PC-3 (cell line): ENCODE measurements at regions not wholly inside any gene's neighbourhood (a gene's known extent, or its start where the extent isn't known, plus 50 kb on each side); places are given as distances from the start of the nearest gene placed in this dataset.

ENCODE experiments used
- ATAC-seq: fragments of 200-7000 bp; cut with Tn5 transposase; 2 replicates; pipeline ENCODE4 v1.9.1; 2020; ENCODE audit warnings: mild to moderate bottlenecking, moderate library complexity
- BruUV-seq: library from RNA; stranded (reverse); fragments of 400-500 nt; replicated peaks from 2 replicates; lab custom pipeline; 2021; lab: Mats Ljungman, UMichigan
- CTCF ChIA-PET: fragments of 300-600 bp; sonication (Branson Sonifier 250); formaldehyde crosslinking; loops from one replicate; lab custom pipeline; 2022; ENCODE audit warnings: antibody characterized with exemption; lab: Charles Lee
- POLR2A ChIA-PET: fragments of 300-600 bp; sonication (Branson Sonifier 250); formaldehyde crosslinking; loops from one replicate; lab custom pipeline; 2022; ENCODE audit warnings: antibody characterized with exemption; ENCODE audit not compliant: unreplicated experiment; lab: Charles Lee
- DNase-seq: peaks from one replicate; pipeline ENCODE4 v3.0.0-alpha.2; 2015
- H2AFZ ChIP-seq: fragments of 300-600 bp; sonication (generic); 2 replicates; pipeline ENCODE4 v1.6.0; 2016; ENCODE audit warnings: antibody characterized with exemption, low read length
- H3F3A ChIP-seq: fragments of 300-600 bp; sonication (generic); one replicate; pipeline ENCODE4 v1.6.0; 2017; ENCODE audit warnings: antibody characterized with exemption, low read length, control low read depth, mild to moderate bottlenecking; ENCODE audit not compliant: unreplicated experiment
- H3K27ac ChIP-seq: fragments of 300-600 bp; sonication (generic); 2 replicates; pipeline ENCODE4 v1.5.1; 2016; ENCODE audit warnings: mild to moderate bottlenecking, low read length
- H3K27me3 ChIP-seq: fragments of 300-600 bp; sonication (generic); 2 replicates; pipeline ENCODE4 v1.6.1; 2016; ENCODE audit warnings: low read length, mixed read lengths
- H3K36me3 ChIP-seq: fragments of 300-600 bp; sonication (generic); 2 replicates; pipeline ENCODE4 v1.6.1; 2016; ENCODE audit warnings: low read depth, mixed run types, low read length, mixed read lengths
- H3K4me1 ChIP-seq: fragments of 300-600 bp; sonication (generic); 2 replicates; pipeline ENCODE4 v1.5.1; 2016; ENCODE audit warnings: low read length; ENCODE audit not compliant: insufficient read depth
- H3K4me2 ChIP-seq: fragments of 300-600 bp; sonication (generic); 2 replicates; pipeline ENCODE4 v1.6.0; 2016; ENCODE audit warnings: low read length
- H3K4me3 ChIP-seq: fragments of 300-600 bp; sonication (generic); 2 replicates; pipeline ENCODE4 v1.5.1; 2016; ENCODE audit warnings: mild to moderate bottlenecking, low read length, mixed read lengths
- H3K79me2 ChIP-seq: fragments of 300-600 bp; sonication (generic); 2 replicates; pipeline ENCODE4 v1.6.1; 2017; ENCODE audit warnings: low read length, mixed read lengths
- H3K9ac ChIP-seq: fragments of 300-600 bp; sonication (generic); 2 replicates; pipeline ENCODE4 v1.6.0; 2016; ENCODE audit warnings: mild to moderate bottlenecking, low read length
- H3K9me2 ChIP-seq: fragments of 300-600 bp; sonication (generic); replicated peaks from 2 replicates; pipeline ENCODE4 v1.6.1; 2016; ENCODE audit warnings: mixed run types, low read length, mixed read lengths
- H3K9me3 ChIP-seq: fragments of 300-600 bp; sonication (generic); 2 replicates; pipeline ENCODE4 v1.6.1; 2016; ENCODE audit warnings: low read length, mixed read lengths
- H4K20me1 ChIP-seq: fragments of 300-600 bp; sonication (generic); 2 replicates; pipeline ENCODE4 v1.6.1; 2016; ENCODE audit warnings: low read length, mixed read lengths
- CTCF ChIP-seq: fragments of 300-600 bp; sonication (generic); conservative IDR thresholded peaks from 2 replicates; pipeline ENCODE4 v1.5.1; 2017; ENCODE audit warnings: antibody characterized with exemption, low read depth, mild to moderate bottlenecking, low read length
- EZH2 ChIP-seq: fragments of 300-600 bp; sonication (generic); IDR thresholded peaks from one replicate; pipeline ENCODE4 v1.6.1; 2017; ENCODE audit warnings: antibody characterized with exemption, mild to moderate bottlenecking, low read length; ENCODE audit not compliant: unreplicated experiment
- EZH2phosphoT487 ChIP-seq: fragments of 300-600 bp; sonication (generic); IDR thresholded peaks from 2 replicates; pipeline ENCODE4 v1.6.1; 2018; ENCODE audit warnings: mild to moderate bottlenecking, antibody characterized with exemption, low read length, borderline replicate concordance
- intact Hi-C: fragments of 100-400 bp; cut with micrococcal nuclease; formaldehyde crosslinking; loops from 2 replicates; pipeline ENCODE4 v1.9.0; 2023

DNA sequence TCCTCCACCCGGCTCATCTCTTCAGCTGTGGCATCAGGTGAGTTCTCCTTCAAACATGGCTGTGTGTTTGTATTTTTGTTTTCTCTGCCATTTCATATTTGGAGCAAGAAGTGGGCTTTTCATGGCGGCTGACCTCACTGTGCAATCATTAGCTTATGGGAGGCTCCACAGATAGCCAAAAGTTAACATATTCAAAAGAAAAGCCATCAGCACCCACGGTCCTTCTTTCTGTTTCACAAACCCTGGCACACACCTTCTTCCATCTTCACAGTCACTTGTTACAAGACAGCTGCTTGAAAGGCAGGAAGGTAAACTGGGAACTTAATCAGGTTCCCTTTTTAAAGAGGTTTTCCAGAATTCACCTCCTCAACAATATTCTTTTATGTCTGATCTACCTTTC, 69.3 kb upstream of the ATP12A start:
- intact Hi-C loops: no loop called here
- H3K27me3 ChIP-seq: peaks cover 9% of the 10 kb centered on the region
- H3K9ac ChIP-seq: no peak overlapping the region
- ChIA-PET CTCF (no interaction called here), POLR2A (no interaction called here)
- no TSS peak for BruUV-seq
- H3K4me2 ChIP-seq: no peak overlapping the region
- no peak for DNase-seq
- no peaks in the 10 kb centered on the region for H4K20me1 ChIP-seq
- no peaks in the 10 kb centered on the region for H3F3A ChIP-seq
- no peak overlapping the region for H3K27ac ChIP-seq
- H3K9me3 ChIP-seq: no peaks in the 10 kb centered on the region
- H3K4me3 ChIP-seq: no peak overlapping the region
- TF ChIP-seq CTCF (no peak), EZH2 (no peak), EZH2phosphoT487 (no peak)
- no peaks in the 10 kb centered on the region for H3K79me2 ChIP-seq
- no peak for ATAC-seq
- H3K4me1 ChIP-seq: no peaks in the 10 kb centered on the region
- no peaks in the 10 kb centered on the region for H3K9me2 ChIP-seq
- H2AFZ ChIP-seq: no peak overlapping the region
- no peaks in the 10 kb centered on the region for H3K36me3 ChIP-seq

DNA sequence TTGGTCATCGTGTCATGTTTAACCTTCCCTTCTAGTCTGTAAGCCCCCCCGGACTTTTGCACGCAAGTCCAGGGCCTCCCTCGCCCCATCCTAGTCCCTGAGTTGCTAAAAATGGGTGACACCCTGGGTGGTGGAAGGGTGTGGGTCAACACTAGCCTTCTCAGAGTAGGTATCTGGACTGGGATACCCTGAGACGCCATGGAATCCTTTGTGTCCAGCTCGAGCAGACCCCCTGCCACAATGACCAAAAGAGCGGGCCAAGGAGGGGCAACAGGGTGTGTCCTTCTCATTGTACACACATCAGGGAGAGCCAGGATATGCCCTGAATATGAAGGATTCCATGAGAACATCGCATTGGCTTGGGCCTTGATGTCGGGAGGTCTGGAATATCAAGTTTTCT, 67.5 kb upstream of the ATP12A start:
- Histone ChIP-seq H3K27me3 (peaks cover 9% of the 10 kb centered on the region), H3K36me3 (no peaks in the 10 kb centered on the region), H3K79me2 (no peaks in the 10 kb centered on the region), H3K4me1 (no peaks in the 10 kb centered on the region), H3K9ac (no peak overlapping the region), H3K4me3 (no peak overlapping the region), H2AFZ (no peak overlapping the region), H3K9me2 (no peaks in the 10 kb centered on the region), H3F3A (no peaks in the 10 kb centered on the region), H3K9me3 (no peaks in the 10 kb centered on the region), H3K4me2 (no peak overlapping the region), H3K27ac (no peak overlapping the region), H4K20me1 (no peaks in the 10 kb centered on the region)
- no peak for ATAC-seq
- intact Hi-C loops: no loop called here
- CTCF ChIA-PET: no interaction called here
- TF ChIP-seq EZH2: no peak
- no peak for TF ChIP-seq CTCF
- no peak for TF ChIP-seq EZH2phosphoT487
- no peak for DNase-seq
- POLR2A ChIA-PET: no interaction called here
- BruUV-seq: no TSS peak

DNA sequence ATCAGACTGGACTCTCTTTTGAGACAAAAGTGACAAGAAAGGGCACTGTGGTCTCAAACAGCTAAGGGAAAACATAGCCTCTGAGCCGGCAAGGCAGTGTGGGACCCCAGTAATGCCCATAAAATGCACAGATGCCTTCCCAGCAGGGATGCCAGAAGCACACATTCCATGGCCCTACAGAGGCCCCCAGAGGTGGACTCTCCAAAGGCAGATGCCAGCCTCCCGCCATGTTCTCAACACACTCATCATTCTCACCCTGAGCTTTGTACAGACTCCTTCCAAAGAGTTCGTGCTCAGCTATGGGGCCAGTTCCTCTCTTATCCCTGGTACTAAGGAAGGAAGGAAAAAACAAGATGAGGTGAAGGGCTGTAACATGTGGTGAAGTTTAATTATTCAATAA, 67.1 kb upstream of the ATP12A start:
- Histone ChIP-seq H3K79me2 (no peaks in the 10 kb centered on the region), H3K27ac (no peak overlapping the region), H3K4me3 (no peak overlapping the region), H2AFZ (no peak overlapping the region), H3F3A (no peaks in the 10 kb centered on the region), H3K9me2 (no peaks in the 10 kb centered on the region), H3K9ac (no peak overlapping the region), H3K4me1 (no peaks in the 10 kb centered on the region), H3K36me3 (no peaks in the 10 kb centered on the region), H4K20me1 (no peaks in the 10 kb centered on the region), H3K4me2 (no peak overlapping the region), H3K27me3 (peaks cover 9% of the 10 kb centered on the region), H3K9me3 (no peaks in the 10 kb centered on the region)
- BruUV-seq: no TSS peak
- DNase-seq (no peak), ATAC-seq (no peak)
- TF ChIP-seq CTCF (no peak), EZH2phosphoT487 (no peak), EZH2 (no peak)
- ChIA-PET CTCF (no interaction called here), POLR2A (no interaction called here)
- intact Hi-C loops: no loop called here
